ENCODE measurements at regions not wholly inside any gene's neighbourhood (a gene's known extent, or its start where the extent isn't known, plus 50 kb on each side); places are given as distances from the start of the nearest gene placed in this dataset.
A peak's percentile ranks its signal among the peaks of the same experiment; 100 is the strongest.
"Not testable (repeated sequence)": the region's sequence is repeated elsewhere in the genome, so short reads cannot be mapped to it uniquely, and the experiment has no call there.

DNA sequence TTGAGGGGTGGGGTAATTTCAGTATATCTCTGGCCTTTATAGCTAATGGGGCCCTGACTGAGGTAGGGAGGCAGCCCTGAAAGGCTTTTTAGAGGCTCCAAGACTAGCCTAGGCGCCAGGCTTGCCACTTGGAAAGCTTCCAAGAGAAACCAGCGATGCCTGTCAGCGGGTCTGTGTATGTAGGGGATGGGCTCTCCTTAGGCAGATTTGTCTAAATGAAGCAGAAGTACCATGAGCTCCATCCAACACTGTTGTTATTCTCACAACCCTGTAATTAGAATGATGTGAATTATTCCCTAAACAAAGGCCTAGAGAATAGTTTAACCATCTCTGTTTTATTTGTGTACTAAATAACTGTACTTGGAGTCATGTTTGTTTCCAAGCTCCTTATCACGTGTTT is 138.1 kb downstream of the B3GNT2 start:
- H3K9me3 ChIP-seq (ENCODE audit: low read length) = no peaks in the 10 kb centered on the region
- no peak overlapping the region for H2AFZ ChIP-seq (ENCODE audit: low read depth, low read length)
- H3K4me3 ChIP-seq (ENCODE audit: low read length) = no peak overlapping the region
- no peaks in the 10 kb centered on the region for H3K27me3 ChIP-seq (ENCODE audit: insufficient read depth, low read length)
- H3K4me1 ChIP-seq (ENCODE audit: insufficient read depth, low read length) = peaks cover 8% of the 10 kb centered on the region
- no peaks in the 10 kb centered on the region for H3K36me3 ChIP-seq (ENCODE audit: insufficient read depth, low read length)

DNA sequence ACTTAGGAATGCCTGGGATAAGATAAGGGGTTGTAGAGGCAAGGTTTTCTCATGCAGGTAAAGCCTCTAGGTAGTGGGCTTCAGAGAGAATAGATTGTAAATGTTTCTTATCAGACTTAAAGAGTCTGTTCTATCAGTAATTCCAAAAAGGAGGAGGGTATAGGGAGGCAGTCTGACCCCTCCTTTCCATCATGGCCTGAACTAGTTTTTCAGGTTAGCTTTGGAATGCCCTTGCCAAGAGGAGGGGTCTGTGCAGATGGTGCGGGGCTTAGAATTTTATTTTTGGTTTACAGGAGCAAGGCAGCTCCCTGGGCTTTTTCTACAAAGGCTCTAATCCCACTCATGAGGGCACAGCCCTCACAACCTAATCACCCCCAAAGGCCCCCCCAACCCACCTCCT is 135.0 kb downstream of the B3GNT2 start:
- Histone ChIP-seq H3K27me3 (ENCODE audit: insufficient read depth, low read length) (no peaks in the 10 kb centered on the region), H2AFZ (ENCODE audit: low read depth, low read length) (no peak overlapping the region), H3K36me3 (ENCODE audit: insufficient read depth, low read length) (no peaks in the 10 kb centered on the region), H3K4me1 (ENCODE audit: insufficient read depth, low read length) (no peaks in the 10 kb centered on the region), H3K4me3 (ENCODE audit: low read length) (no peak overlapping the region), H3K9me3 (ENCODE audit: low read length) (no peaks in the 10 kb centered on the region)

DNA sequence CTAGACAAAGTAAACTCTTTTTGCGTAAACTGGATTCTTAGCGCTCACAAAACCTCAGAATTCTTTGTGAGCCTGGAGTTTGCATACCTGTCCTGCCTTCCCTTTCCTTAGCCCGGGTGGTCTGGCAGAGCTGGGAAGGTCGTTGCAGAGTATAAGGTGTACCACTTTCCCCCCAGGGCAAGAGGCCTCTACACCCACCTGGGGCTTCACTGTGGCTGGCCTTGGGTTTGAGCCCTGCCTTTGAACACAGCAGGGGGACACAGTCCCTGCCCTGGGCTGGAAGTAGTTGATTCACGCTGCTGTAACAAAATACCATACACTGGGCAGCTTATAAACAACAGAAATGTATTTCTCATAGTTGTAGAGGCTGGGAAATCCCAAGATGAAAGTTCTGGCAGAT is 133.9 kb downstream of the B3GNT2 start:
- no peaks in the 10 kb centered on the region for H3K9me3 ChIP-seq (ENCODE audit: low read length)
- H3K4me1 ChIP-seq (ENCODE audit: insufficient read depth, low read length) = no peaks in the 10 kb centered on the region
- H3K4me3 ChIP-seq (ENCODE audit: low read length) = no peak overlapping the region
- no peaks in the 10 kb centered on the region for H3K27me3 ChIP-seq (ENCODE audit: insufficient read depth, low read length)
- no peak overlapping the region for H2AFZ ChIP-seq (ENCODE audit: low read depth, low read length)
- no peaks in the 10 kb centered on the region for H3K36me3 ChIP-seq (ENCODE audit: insufficient read depth, low read length)

GRCh38 chr2:62326735-62327134 is 130.8 kb downstream of the B3GNT2 start:
- Histone ChIP-seq H3K4me1 (ENCODE audit: insufficient read depth, low read length) (peaks cover 3% of the 10 kb centered on the region), H3K4me3 (ENCODE audit: low read length) (no peak overlapping the region), H3K9me3 (ENCODE audit: low read length) (no peaks in the 10 kb centered on the region), H3K36me3 (ENCODE audit: insufficient read depth, low read length) (no peaks in the 10 kb centered on the region), H3K27me3 (ENCODE audit: insufficient read depth, low read length) (no peaks in the 10 kb centered on the region), H2AFZ (ENCODE audit: low read depth, low read length) (no peak overlapping the region)

DNA sequence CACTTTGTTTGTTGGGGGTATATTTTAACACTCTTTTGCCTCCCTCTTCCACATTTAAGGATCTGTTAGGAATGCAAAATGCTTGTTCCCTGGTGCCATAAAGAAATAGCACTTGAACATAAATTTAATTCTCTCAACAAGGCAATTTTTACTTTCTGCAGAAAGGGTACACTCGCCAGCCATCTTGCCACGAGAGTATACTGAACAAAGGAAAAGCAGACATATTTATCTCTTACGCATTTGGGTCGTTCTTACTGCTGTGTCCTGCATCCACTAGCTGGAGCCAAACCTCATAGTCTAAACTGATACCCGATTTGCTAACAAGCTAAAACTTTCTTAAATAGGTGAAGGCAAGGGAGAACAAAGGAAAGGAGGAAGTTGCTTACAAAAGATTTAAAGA is 129.5 kb downstream of the B3GNT2 start:
- H2AFZ ChIP-seq (ENCODE audit: low read depth, low read length) = no peak overlapping the region
- H3K4me1 ChIP-seq (ENCODE audit: insufficient read depth, low read length) = peaks cover 14% of the 10 kb centered on the region
- no peak overlapping the region for H3K4me3 ChIP-seq (ENCODE audit: low read length)
- no peaks in the 10 kb centered on the region for H3K27me3 ChIP-seq (ENCODE audit: insufficient read depth, low read length)
- no peaks in the 10 kb centered on the region for H3K9me3 ChIP-seq (ENCODE audit: low read length)
- no peaks in the 10 kb centered on the region for H3K36me3 ChIP-seq (ENCODE audit: insufficient read depth, low read length)

- peak overlapping the region; percentile 47 for H2AFZ ChIP-seq (ENCODE audit: low read depth, low read length)
- peaks cover 14% of the 10 kb centered on the region for H3K4me1 ChIP-seq (ENCODE audit: insufficient read depth, low read length)
- no peaks in the 10 kb centered on the region for H3K27me3 ChIP-seq (ENCODE audit: insufficient read depth, low read length)
- no peaks in the 10 kb centered on the region for H3K9me3 ChIP-seq (ENCODE audit: low read length)
- H3K36me3 ChIP-seq (ENCODE audit: insufficient read depth, low read length) = no peaks in the 10 kb centered on the region
- H3K4me3 ChIP-seq (ENCODE audit: low read length) = no peak overlapping the region
Measured at GRCh38 chr2:62321380-62322289, 125.7 kb downstream of the B3GNT2 start.

GRCh38 chr2:62320657-62321357 is 124.9 kb downstream of the B3GNT2 start:
- H3K4me3 ChIP-seq (ENCODE audit: low read length) = no peak overlapping the region
- no peaks in the 10 kb centered on the region for H3K36me3 ChIP-seq (ENCODE audit: insufficient read depth, low read length)
- no peaks in the 10 kb centered on the region for H3K27me3 ChIP-seq (ENCODE audit: insufficient read depth, low read length)
- no peaks in the 10 kb centered on the region for H3K9me3 ChIP-seq (ENCODE audit: low read length)
- H2AFZ ChIP-seq (ENCODE audit: low read depth, low read length) = peak overlapping the region; percentile 47
- peaks cover 14% of the 10 kb centered on the region for H3K4me1 ChIP-seq (ENCODE audit: insufficient read depth, low read length)

DNA sequence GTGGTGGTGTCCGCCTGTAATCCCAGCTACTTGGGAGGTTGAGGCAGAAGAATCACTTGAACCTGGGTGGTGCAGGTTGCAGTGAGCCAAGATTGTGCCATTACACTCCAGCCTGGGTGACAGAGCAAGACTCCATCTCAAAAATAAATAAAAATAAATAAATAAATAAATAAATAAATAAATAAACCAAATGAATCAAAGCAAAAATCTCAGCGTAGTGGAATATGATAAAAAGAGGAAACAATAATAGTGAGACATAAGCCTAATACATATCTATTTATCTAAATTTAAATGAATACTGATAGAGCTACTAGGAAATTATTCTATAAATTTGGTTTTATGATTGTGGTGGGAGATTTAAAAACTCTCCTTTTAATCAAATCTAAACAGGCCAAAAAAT is 124.2 kb downstream of the B3GNT2 start:
- peaks cover 14% of the 10 kb centered on the region for H3K4me1 ChIP-seq (ENCODE audit: insufficient read depth, low read length)
- not testable (repeated sequence) for H3K36me3 ChIP-seq (ENCODE audit: insufficient read depth, low read length); H3K4me3 ChIP-seq (ENCODE audit: low read length); H2AFZ ChIP-seq (ENCODE audit: low read depth, low read length); H3K9me3 ChIP-seq (ENCODE audit: low read length); H3K27me3 ChIP-seq (ENCODE audit: insufficient read depth, low read length)

GRCh38 chr2:62319070-62319469 is 123.2 kb downstream of the B3GNT2 start:
- H3K9me3 ChIP-seq (ENCODE audit: low read length) = no peaks in the 10 kb centered on the region
- no peaks in the 10 kb centered on the region for H3K27me3 ChIP-seq (ENCODE audit: insufficient read depth, low read length)
- no peaks in the 10 kb centered on the region for H3K36me3 ChIP-seq (ENCODE audit: insufficient read depth, low read length)
- H2AFZ ChIP-seq (ENCODE audit: low read depth, low read length) = no peak overlapping the region
- H3K4me3 ChIP-seq (ENCODE audit: low read length) = no peak overlapping the region
- peaks cover 14% of the 10 kb centered on the region for H3K4me1 ChIP-seq (ENCODE audit: insufficient read depth, low read length)

DNA sequence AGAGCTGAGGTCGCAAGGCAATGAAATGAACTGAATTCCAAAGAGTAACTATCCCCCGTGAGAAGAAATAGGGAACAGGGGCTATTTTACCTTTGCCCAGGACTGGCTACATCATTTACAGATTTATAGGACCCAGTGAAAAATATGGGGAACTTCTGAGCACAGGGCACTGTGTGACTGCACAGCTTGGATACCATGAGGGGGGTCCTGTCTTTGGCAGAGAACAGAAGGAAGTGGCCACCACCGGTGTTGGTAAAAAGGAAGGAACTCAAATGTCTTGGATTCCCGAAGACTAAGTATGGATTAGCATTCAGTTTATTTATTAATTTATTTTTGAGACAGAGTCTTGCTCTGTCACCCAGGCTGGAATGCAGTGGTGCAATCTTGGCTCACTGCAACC is 119.6 kb downstream of the B3GNT2 start:
- H3K4me3 ChIP-seq (ENCODE audit: low read length) = no peak overlapping the region
- no peaks in the 10 kb centered on the region for H3K9me3 ChIP-seq (ENCODE audit: low read length)
- H3K4me1 ChIP-seq (ENCODE audit: insufficient read depth, low read length) = no peaks in the 10 kb centered on the region
- H2AFZ ChIP-seq (ENCODE audit: low read depth, low read length) = no peak overlapping the region
- no peaks in the 10 kb centered on the region for H3K36me3 ChIP-seq (ENCODE audit: insufficient read depth, low read length)
- H3K27me3 ChIP-seq (ENCODE audit: insufficient read depth, low read length) = no peaks in the 10 kb centered on the region

DNA sequence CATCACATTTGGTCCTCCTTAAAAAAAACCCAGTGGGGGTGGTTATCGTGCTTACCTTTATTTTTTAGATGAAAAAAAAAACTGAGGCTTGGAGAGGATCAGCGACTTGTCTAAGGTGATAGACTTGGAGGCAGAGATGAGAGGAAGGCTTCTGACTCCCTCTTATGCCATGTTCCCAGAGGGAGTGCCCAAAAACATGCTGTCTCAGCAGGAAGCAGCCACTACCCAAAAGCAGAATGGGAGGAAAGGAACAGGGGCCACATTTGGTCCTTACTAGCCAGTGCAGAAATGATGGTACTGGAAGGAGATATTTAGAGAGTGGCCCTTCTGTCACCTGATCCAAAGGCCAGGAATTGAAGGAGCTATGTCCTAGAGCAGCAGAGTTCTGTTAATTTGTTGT is 118.4 kb downstream of the B3GNT2 start:
- H2AFZ ChIP-seq (ENCODE audit: low read depth, low read length) = no peak overlapping the region
- no peaks in the 10 kb centered on the region for H3K27me3 ChIP-seq (ENCODE audit: insufficient read depth, low read length)
- H3K4me1 ChIP-seq (ENCODE audit: insufficient read depth, low read length) = no peaks in the 10 kb centered on the region
- no peak overlapping the region for H3K4me3 ChIP-seq (ENCODE audit: low read length)
- no peaks in the 10 kb centered on the region for H3K36me3 ChIP-seq (ENCODE audit: insufficient read depth, low read length)
- H3K9me3 ChIP-seq (ENCODE audit: low read length) = no peaks in the 10 kb centered on the region

DNA sequence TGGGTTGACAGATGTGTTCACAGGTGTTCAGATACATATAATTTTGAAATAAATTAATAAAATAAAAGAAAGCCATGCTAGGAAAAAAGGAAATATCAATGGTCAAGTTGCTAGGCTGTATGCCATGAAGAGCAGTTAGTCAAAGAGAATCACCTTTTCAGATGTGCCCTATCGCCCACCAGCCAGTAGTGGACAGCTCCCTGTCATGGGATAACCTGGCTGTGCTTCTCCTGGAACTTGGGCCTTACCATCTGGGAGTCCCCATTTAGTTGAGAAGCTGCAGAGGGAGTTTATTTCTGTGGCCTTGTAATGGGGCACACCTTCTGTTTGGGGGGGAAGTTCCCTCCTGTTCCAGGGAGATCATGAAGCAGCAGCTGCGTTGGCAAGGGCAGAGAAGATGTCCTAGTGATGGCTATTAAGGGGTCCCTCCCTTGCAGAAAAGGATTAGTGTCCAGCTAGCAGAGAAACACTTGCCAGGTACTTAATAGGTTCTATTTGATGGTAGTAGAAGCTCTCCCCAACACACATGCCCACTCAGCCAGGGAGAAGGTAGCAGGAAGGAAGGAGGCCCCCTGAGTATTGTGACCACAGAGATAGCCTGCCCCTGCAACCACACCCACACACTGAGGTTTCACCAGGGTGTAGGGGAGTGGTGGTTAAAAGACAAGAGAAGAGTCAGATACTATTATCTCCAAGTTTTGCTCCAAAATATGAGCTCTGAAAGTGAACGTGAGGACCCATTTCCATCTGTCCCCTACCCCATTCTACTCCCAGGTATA is 117.7 kb downstream of the B3GNT2 start:
- Histone ChIP-seq H3K9me3 (ENCODE audit: low read length) (no peaks in the 10 kb centered on the region), H2AFZ (ENCODE audit: low read depth, low read length) (no peak overlapping the region), H3K4me1 (ENCODE audit: insufficient read depth, low read length) (no peaks in the 10 kb centered on the region), H3K27me3 (ENCODE audit: insufficient read depth, low read length) (no peaks in the 10 kb centered on the region), H3K36me3 (ENCODE audit: insufficient read depth, low read length) (no peaks in the 10 kb centered on the region), H3K4me3 (ENCODE audit: low read length) (no peak overlapping the region)

GRCh38 chr2:62309465-62310091 is 113.7 kb downstream of the B3GNT2 start:
- Histone ChIP-seq H3K36me3 (ENCODE audit: insufficient read depth, low read length) (no peaks in the 10 kb centered on the region), H3K4me1 (ENCODE audit: insufficient read depth, low read length) (peaks cover 8% of the 10 kb centered on the region), H2AFZ (ENCODE audit: low read depth, low read length) (no peak overlapping the region), H3K9me3 (ENCODE audit: low read length) (no peaks in the 10 kb centered on the region), H3K4me3 (ENCODE audit: low read length) (no peak overlapping the region), H3K27me3 (ENCODE audit: insufficient read depth, low read length) (no peaks in the 10 kb centered on the region)
